GM19452 (cell line): ENCODE measurements at regions not wholly inside any gene's neighbourhood (a gene's known extent, or its start where the extent isn't known, plus 50 kb on each side); places are given as distances from the start of the nearest gene placed in this dataset.
"Not testable (repeated sequence)": the region's sequence is repeated elsewhere in the genome, so short reads cannot be mapped to it uniquely, and the experiment has no call there.

Experiments
- ATAC-seq: cut with Tn5 transposase; IDR thresholded peaks from one replicate; pipeline ENCODE4 v1.9.1; 2021; ENCODE audit not compliant: unreplicated experiment

DNA sequence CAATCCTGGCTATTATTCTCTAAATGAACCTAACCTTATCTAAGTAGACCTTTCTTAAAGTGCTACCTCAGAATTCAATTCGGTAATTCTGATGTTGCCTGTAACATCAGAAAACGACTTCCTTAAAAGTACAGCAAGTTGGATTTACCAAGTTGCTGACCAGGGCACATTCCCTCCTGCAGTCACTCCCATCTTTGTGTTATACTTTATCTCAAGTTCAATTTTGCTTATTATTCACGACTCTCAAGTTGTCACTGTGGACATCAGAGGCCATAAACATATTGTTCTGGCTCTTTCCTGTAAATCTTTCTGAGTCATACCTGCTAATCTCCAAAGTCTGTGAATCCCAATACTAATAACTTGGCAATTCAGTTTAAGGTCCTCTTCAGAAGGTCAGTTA is 64.6 kb upstream of the ZSCAN2 start:
- not testable (repeated sequence) for ATAC-seq

DNA sequence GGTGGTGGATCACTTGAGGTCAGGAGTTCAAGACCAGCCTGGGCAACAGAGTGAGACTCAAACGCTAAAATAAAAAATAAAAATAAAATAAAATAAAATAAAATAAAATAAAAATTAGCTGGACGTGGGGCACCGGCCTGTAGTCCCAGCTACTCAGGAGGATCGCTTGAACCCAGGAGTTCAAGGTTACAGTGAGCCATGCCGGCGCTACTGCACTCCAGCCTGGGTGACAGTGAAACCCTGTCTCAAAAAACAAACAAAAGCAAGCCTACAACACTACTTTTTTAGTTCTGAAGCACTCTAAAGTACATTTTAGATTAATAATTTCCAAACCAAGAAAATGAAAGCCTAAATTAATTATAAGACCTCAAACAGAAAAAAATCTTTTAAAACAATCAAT is 56.2 kb upstream of the ZSCAN2 start:
- not testable (repeated sequence) for ATAC-seq

DNA sequence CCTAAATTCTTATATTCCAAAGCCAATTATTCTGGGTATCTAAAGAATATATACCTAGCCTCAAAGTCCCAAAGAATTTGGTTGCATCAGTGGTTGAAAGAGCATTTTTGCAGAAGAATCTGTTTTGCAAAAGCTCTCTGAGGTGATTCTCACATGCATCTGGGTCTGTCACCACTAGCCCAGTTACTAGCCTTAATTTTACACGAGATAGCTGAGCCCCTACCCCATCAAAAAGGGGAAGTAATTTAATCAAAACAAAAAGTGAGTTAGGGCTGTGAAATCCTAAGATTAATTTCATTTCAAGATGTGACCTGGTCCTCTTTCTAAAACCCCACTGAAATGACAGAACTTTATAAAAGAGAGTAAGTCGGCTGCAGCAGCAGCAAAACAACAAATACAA is 53.7 kb upstream of the ZSCAN2 start:
- not testable (repeated sequence) for ATAC-seq

DNA sequence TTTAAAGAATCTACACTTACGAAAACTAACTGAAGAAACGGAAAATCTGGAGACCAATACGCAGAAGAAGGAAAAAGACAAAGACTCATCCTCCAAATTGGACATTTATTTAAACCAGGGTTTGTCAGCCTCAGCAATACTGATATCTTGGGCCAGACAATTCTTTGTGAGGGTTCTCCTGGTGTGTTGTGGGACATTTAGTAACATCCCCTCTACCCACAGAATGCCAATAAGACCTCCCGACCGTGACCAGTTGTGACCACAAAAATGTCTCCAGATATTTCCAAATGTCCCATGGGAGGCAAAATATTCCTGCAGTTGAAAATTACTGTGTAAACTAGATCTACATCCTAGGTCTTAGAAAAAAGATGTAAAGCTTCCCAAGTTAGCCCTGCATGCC is 50.3 kb upstream of the ZSCAN2 start:
- not testable (repeated sequence) for ATAC-seq
